ENCODE measurements at regions not wholly inside any gene's neighbourhood (a gene's known extent, or its start where the extent isn't known, plus 50 kb on each side); places are given as distances from the start of the nearest gene placed in this dataset.
A peak's percentile ranks its signal among the peaks of the same experiment; 100 is the strongest.

DNA sequence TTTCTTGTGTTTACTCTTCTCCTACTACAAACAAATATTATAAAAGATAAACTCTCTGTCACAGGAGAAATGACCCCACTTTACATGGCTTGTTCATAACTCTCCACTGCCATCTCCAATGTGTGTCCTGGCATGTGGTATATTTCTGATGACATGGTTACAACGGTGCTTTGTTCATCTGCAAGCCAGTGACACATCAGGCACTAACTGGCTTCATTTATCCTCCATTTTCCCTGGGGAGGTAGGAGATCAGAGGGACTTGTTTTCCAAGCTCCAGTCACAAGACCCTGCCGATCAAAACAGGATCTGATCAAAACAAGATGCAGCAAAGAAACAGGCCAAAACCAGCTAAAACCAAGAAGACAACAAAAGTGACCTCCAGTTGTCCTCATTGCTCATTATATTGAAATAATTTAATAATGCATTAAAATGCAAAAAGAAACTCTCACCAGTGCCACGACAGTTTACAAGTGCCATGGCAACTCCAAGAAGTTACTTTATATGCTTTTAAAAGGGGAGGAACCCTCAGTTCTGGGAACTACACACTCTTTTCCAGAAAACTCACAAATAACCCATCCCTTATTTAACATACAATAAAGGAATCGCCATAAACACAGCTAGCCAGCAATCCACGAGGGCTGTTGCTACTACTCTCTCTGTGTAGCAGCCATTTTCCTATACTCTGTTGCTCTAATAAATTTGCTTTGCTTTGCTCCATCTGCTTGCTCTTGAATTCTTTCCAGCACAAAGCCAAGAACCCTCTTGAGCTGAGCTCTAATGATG, 224.2 kb downstream of the XPNPEP1 start:
- H3K27me3 ChIP-seq: no peaks in the 10 kb centered on the region
- H3K4me3 ChIP-seq: no peak overlapping the region
- no peaks in the 10 kb centered on the region for H3K36me3 ChIP-seq
- no peaks in the 10 kb centered on the region for H3K9me3 ChIP-seq
- ATAC-seq (ENCODE audit: low FRiP score in 2 of 2) (no peak), DNase-seq (no peak)
- H3K27ac ChIP-seq: no peak overlapping the region
- H3K4me1 ChIP-seq: no peaks in the 10 kb centered on the region
- no peak for TF ChIP-seq EP300 (IDR thresholded peaks at IDR 0.05)
- TF ChIP-seq POLR2AphosphoS5 (IDR thresholded peaks at IDR 0.05): no peak
- no peak for TF ChIP-seq POLR2A (IDR thresholded peaks at IDR 0.05)
- TF ChIP-seq, protein P1, sequence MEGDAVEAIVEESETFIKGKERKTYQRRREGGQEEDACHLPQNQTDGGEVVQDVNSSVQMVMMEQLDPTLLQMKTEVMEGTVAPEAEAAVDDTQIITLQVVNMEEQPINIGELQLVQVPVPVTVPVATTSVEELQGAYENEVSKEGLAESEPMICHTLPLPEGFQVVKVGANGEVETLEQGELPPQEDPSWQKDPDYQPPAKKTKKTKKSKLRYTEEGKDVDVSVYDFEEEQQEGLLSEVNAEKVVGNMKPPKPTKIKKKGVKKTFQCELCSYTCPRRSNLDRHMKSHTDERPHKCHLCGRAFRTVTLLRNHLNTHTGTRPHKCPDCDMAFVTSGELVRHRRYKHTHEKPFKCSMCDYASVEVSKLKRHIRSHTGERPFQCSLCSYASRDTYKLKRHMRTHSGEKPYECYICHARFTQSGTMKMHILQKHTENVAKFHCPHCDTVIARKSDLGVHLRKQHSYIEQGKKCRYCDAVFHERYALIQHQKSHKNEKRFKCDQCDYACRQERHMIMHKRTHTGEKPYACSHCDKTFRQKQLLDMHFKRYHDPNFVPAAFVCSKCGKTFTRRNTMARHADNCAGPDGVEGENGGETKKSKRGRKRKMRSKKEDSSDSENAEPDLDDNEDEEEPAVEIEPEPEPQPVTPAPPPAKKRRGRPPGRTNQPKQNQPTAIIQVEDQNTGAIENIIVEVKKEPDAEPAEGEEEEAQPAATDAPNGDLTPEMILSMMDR (IDR thresholded peaks at IDR 0.05): no peak
- WGBS, 2 donors: 81% methylated on average over 5 of the region's 5 CpGs

DNA sequence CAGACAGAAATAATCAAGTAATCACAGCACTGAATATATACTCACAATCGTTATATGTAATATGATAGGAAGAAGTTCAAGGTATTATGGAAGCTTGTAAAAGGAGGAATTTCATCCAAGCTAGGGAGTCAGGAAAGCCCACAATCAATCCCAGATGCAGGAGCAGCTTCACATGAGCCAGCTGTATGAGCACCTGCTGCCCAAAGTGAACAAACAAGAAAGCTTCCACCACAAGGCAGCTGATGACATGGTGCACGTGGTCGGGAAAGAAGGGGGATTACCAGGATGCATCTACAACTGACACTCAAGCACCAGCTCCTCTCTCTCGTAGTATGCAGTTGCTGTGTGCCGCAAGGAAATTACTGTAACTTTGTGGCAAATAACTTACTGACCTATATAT, 225.2 kb downstream of the XPNPEP1 start:
- no peaks in the 10 kb centered on the region for H3K4me1 ChIP-seq
- H3K27ac ChIP-seq: no peak overlapping the region
- no peaks in the 10 kb centered on the region for H3K36me3 ChIP-seq
- no peaks in the 10 kb centered on the region for H3K9me3 ChIP-seq
- TF ChIP-seq POLR2A (IDR thresholded peaks at IDR 0.05) (no peak), EP300 (IDR thresholded peaks at IDR 0.05) (no peak), POLR2AphosphoS5 (IDR thresholded peaks at IDR 0.05) (no peak)
- TF ChIP-seq, protein P1 (IDR thresholded peaks at IDR 0.05): no peak
- ATAC-seq (ENCODE audit: low FRiP score in 2 of 2) (no peak), DNase-seq (no peak)
- H3K27me3 ChIP-seq: no peaks in the 10 kb centered on the region
- no peak overlapping the region for H3K4me3 ChIP-seq
- 60 to 78% methylated on average over 5 of the region's 5 CpGs for WGBS, 2 donors

DNA sequence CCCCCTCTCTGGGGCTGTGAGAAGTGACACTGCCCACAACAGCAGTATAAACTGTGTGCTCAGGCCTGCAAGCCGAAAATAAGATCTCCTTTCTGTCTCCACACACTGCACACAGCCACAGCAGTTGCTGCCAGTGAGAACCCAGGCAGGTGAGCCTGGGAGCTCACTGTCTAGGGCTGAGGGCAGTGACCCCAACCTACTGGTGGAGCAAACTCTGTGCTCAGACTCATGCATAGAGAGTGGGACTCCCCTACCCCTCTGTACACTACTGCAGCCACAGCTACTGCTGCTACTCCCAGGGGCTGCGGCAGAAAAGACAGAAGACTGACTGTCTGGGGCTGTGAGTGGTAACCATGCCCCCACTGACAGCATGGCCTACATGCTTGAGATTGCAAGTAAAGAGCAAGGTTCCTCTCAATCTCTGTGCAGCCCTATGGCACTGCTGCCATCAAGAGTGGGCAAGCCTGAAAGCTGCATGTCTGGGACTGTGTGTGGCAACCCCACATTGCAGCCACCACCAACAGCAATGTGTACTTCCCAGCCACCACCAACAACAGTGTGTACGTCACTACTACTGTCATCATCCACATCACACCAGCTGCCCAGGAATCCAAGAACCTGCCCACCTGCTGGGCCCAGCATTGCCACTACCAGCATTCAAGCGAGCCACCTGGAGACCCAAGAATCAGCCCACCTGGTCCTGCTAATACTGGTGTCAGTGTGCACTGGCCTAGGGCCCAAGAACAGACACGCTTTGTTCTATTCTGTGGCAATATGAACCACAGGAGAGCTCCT, 226.1 kb downstream of the XPNPEP1 start:
- H3K36me3 ChIP-seq: no peaks in the 10 kb centered on the region
- TF ChIP-seq POLR2AphosphoS5 (IDR thresholded peaks at IDR 0.05): no peak
- TF ChIP-seq POLR2A (IDR thresholded peaks at IDR 0.05): no peak
- no peak for TF ChIP-seq EP300 (IDR thresholded peaks at IDR 0.05)
- no peaks in the 10 kb centered on the region for H3K9me3 ChIP-seq
- no peak overlapping the region for H3K4me3 ChIP-seq
- DNase-seq (no peak), ATAC-seq (ENCODE audit: low FRiP score in 2 of 2) (peak; percentile 15 to 45)
- H3K27me3 ChIP-seq: no peaks in the 10 kb centered on the region
- WGBS, 2 donors: 78% methylated on average over 5 of the region's 5 CpGs; no CpG with 5 or more reads in 1 of the 2 donors
- H3K4me1 ChIP-seq: no peaks in the 10 kb centered on the region
- H3K27ac ChIP-seq: no peak overlapping the region

DNA sequence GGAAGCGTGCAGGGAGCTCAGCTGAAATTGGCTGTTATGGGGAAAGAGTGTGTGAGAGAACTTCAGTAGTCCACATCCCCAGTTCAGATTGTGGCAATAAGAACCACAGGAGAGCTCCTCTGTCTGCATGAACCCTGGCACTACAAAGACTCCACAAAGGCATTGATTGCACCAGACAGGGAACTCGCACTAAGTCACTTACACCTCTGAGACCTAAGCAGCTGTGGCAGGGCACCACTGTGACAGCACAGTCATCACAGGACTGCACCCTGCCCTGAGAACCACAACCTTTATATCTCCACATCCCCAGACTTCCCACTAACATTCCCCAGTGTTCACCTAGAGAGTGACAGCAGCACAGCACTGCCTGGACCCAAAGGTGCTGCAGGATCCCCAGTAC, 226.8 kb downstream of the XPNPEP1 start:
- no peak for DNase-seq
- H3K27ac ChIP-seq: no peak overlapping the region
- no peaks in the 10 kb centered on the region for H3K27me3 ChIP-seq
- H3K9me3 ChIP-seq: no peaks in the 10 kb centered on the region
- TF ChIP-seq POLR2AphosphoS5 (IDR thresholded peaks at IDR 0.05) (no peak), POLR2A (IDR thresholded peaks at IDR 0.05) (no peak), EP300 (IDR thresholded peaks at IDR 0.05) (no peak)
- TF ChIP-seq, protein P1 (IDR thresholded peaks at IDR 0.05): no peak
- no peak overlapping the region for H3K4me3 ChIP-seq
- WGBS, 2 donors: 78 to 79% methylated on average over 2 of the region's 2 CpGs
- no peaks in the 10 kb centered on the region for H3K36me3 ChIP-seq
- no peaks in the 10 kb centered on the region for H3K4me1 ChIP-seq
- peak in 1 of 2 donors; percentile 24 for ATAC-seq (ENCODE audit: low FRiP score in 2 of 2)

DNA sequence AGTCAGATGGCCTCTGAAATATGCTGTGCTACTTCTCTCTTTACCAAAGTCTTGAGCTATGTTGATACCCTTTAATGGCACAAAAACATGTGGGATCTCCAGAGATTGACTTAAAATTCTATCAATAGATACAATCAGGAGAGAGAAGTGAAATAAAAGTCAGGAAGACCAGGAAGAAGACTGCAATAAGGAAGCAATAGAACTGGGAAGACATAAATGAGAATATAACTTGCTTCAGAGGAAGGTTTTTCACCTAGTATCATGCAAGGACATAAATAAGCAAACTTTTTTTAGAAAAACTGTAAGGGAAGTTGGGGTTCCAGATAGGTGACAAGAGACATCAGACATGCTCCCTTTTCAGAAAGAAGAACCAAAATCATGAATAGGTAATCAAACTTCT, 227.3 kb downstream of the XPNPEP1 start:
- DNase-seq: no peak
- Histone ChIP-seq H3K36me3 (no peaks in the 10 kb centered on the region), H3K4me3 (no peak overlapping the region), H3K9me3 (no peaks in the 10 kb centered on the region), H3K27ac (no peak overlapping the region), H3K4me1 (no peaks in the 10 kb centered on the region), H3K27me3 (no peaks in the 10 kb centered on the region)
- no peak for ATAC-seq (ENCODE audit: low FRiP score in 2 of 2)
- TF ChIP-seq, protein P1 (IDR thresholded peaks at IDR 0.05): no peak
- TF ChIP-seq EP300 (IDR thresholded peaks at IDR 0.05) (no peak), POLR2A (IDR thresholded peaks at IDR 0.05) (no peak), POLR2AphosphoS5 (IDR thresholded peaks at IDR 0.05) (no peak)

Measured in upper lobe of left lung (tissue), 6 donors.